Activated CD4-positive, alpha-beta memory T cell treated with anti-CD3 and anti-CD28 coated beads, Interleukin-2, amount 10 ng/mL, durations not matched to agents 7 days and 5 days (primary cell): ENCODE measurements at regions not wholly inside any gene's neighbourhood (a gene's known extent, or its start where the extent isn't known, plus 50 kb on each side); places are given as distances from the start of the nearest gene placed in this dataset.

Source experiments
- CTCF ChIA-PET: fragments of 350-600 bp; sonication (Branson Sonifier 250); formaldehyde crosslinking; loops from one replicate; lab custom pipeline; 2021; ENCODE audit warnings: antibody characterized with exemption, inconsistent platforms; lab: Charles Lee
- POLR2A ChIA-PET: fragments of 350-600 bp; sonication (Branson Sonifier 250); formaldehyde crosslinking; loops from one replicate; lab custom pipeline; 2021; ENCODE audit warnings: antibody characterized with exemption; lab: Charles Lee
- DNase-seq: peaks from one replicate; pipeline ENCODE4 v3.0.0-alpha.2; 2020
- H3K27ac Mint-ChIP-seq: one replicate; pipeline ENCODE4 v1.8.0; 2021; ENCODE audit warnings: mild to moderate bottlenecking, mixed read lengths
- H3K27me3 Mint-ChIP-seq: one replicate; pipeline ENCODE4 v1.8.0; 2021; ENCODE audit warnings: mixed read lengths
- H3K36me3 Mint-ChIP-seq: one replicate; pipeline ENCODE4 v1.8.0; 2021; ENCODE audit warnings: low read depth, mixed read lengths
- H3K4me1 Mint-ChIP-seq: one replicate; pipeline ENCODE4 v1.8.0; 2021; ENCODE audit warnings: mixed read lengths
- H3K4me3 Mint-ChIP-seq: one replicate; pipeline ENCODE4 v1.8.0; 2021; ENCODE audit warnings: mild to moderate bottlenecking, mixed read lengths
- H3K9me3 Mint-ChIP-seq: one replicate; pipeline ENCODE4 v1.8.0; 2021; ENCODE audit warnings: mixed read lengths

- H3K27ac Mint-ChIP-seq, result no peak overlapping the region
- H3K27me3 Mint-ChIP-seq, result peaks cover 3% of the 10 kb centered on the region
- ChIA-PET POLR2A (no interaction called here), CTCF (no interaction called here)
- no peak for DNase-seq
- no peak overlapping the region for H3K4me3 Mint-ChIP-seq
- no peaks in the 10 kb centered on the region for H3K36me3 Mint-ChIP-seq
- no peaks in the 10 kb centered on the region for H3K9me3 Mint-ChIP-seq
- no peaks in the 10 kb centered on the region for H3K4me1 Mint-ChIP-seq
Observed at GRCh38 chr2:120498121-120498520, 152.2 kb downstream of the INHBB start.

GRCh38 chr2:120498576-120499394 is 152.8 kb downstream of the INHBB start:
- no peaks in the 10 kb centered on the region for H3K9me3 Mint-ChIP-seq
- no peaks in the 10 kb centered on the region for H3K36me3 Mint-ChIP-seq
- H3K4me3 Mint-ChIP-seq, result no peak overlapping the region
- peaks cover 2% of the 10 kb centered on the region for H3K27me3 Mint-ChIP-seq
- no peak for DNase-seq
- ChIA-PET CTCF (no interaction called here), POLR2A (no interaction called here)
- H3K4me1 Mint-ChIP-seq, result no peaks in the 10 kb centered on the region
- H3K27ac Mint-ChIP-seq, result no peak overlapping the region

GRCh38 chr2:120499784-120500495 is 154.0 kb downstream of the INHBB start:
- H3K27ac Mint-ChIP-seq, result no peak overlapping the region
- CTCF ChIA-PET, result no interaction called here

GRCh38 chr2:120501591-120501990 is 155.7 kb downstream of the INHBB start:
- Mint-ChIP-seq H3K4me1 (no peaks in the 10 kb centered on the region), H3K36me3 (no peaks in the 10 kb centered on the region), H3K27me3 (peaks cover 2% of the 10 kb centered on the region), H3K4me3 (no peak overlapping the region), H3K9me3 (no peaks in the 10 kb centered on the region), H3K27ac (no peak overlapping the region)
- CTCF ChIA-PET, result no interaction called here
- no peak for DNase-seq
- POLR2A ChIA-PET, result no interaction called here

More at GRCh38 chr2:120499784-120500495, 154.0 kb downstream of the INHBB start:
- Mint-ChIP-seq H3K9me3 (no peaks in the 10 kb centered on the region), H3K36me3 (no peaks in the 10 kb centered on the region), H3K27me3 (peaks cover 2% of the 10 kb centered on the region), H3K4me1 (no peaks in the 10 kb centered on the region), H3K4me3 (no peak overlapping the region)
- DNase-seq, result no peak
- POLR2A ChIA-PET, result no interaction called here

- no peaks in the 10 kb centered on the region for H3K4me1 Mint-ChIP-seq
- ChIA-PET CTCF (no interaction called here), POLR2A (no interaction called here)
- no peaks in the 10 kb centered on the region for H3K36me3 Mint-ChIP-seq
- H3K27ac Mint-ChIP-seq, result no peak overlapping the region
- no peak overlapping the region for H3K4me3 Mint-ChIP-seq
- no peak for DNase-seq
- H3K27me3 Mint-ChIP-seq, result peaks cover 2% of the 10 kb centered on the region
- no peaks in the 10 kb centered on the region for H3K9me3 Mint-ChIP-seq
Observed at GRCh38 chr2:120502357-120502756, 156.4 kb downstream of the INHBB start.

GRCh38 chr2:120502761-120503160 is 156.8 kb downstream of the INHBB start:
- CTCF ChIA-PET, result no interaction called here
- Mint-ChIP-seq H3K9me3 (no peaks in the 10 kb centered on the region), H3K36me3 (no peaks in the 10 kb centered on the region), H3K27me3 (peaks cover 2% of the 10 kb centered on the region), H3K27ac (no peak overlapping the region), H3K4me3 (no peak overlapping the region), H3K4me1 (no peaks in the 10 kb centered on the region)
- POLR2A ChIA-PET, result no interaction called here
- no peak for DNase-seq

DNA sequence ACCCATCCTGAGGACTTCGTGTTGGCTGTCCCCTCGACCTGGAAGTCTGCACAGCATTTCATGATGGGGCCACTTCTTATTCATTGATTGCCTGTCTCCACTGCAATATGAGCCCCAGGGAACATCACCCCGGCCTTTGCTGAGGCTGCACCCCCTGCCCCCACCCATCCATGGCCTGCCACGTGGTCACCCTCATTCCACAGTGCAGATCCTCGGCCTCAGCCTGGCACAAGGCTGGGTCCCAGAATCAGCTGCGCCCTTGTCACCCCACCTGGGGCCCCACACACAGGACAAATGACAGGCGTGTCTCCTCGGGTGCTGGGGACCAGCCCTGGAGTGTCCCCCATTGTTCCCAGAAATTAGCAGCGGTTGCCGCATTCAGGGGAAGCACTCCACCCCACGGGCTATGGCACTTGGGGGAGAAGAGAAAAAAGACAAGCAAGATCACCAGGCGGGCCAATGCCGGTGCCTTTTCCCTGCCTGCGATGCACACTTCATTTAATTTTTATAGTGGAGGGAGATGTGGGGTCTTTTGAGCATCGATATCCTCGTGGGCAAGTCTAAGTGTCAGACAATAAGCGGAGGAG is 157.4 kb downstream of the INHBB start:
- POLR2A ChIA-PET, result no interaction called here
- no peaks in the 10 kb centered on the region for H3K36me3 Mint-ChIP-seq
- CTCF ChIA-PET, result no interaction called here
- H3K9me3 Mint-ChIP-seq, result no peaks in the 10 kb centered on the region
- H3K27me3 Mint-ChIP-seq, result no peaks in the 10 kb centered on the region
- H3K4me1 Mint-ChIP-seq, result no peaks in the 10 kb centered on the region
- H3K27ac Mint-ChIP-seq, result no peak overlapping the region
- no peak overlapping the region for H3K4me3 Mint-ChIP-seq
- no peak for DNase-seq

DNA sequence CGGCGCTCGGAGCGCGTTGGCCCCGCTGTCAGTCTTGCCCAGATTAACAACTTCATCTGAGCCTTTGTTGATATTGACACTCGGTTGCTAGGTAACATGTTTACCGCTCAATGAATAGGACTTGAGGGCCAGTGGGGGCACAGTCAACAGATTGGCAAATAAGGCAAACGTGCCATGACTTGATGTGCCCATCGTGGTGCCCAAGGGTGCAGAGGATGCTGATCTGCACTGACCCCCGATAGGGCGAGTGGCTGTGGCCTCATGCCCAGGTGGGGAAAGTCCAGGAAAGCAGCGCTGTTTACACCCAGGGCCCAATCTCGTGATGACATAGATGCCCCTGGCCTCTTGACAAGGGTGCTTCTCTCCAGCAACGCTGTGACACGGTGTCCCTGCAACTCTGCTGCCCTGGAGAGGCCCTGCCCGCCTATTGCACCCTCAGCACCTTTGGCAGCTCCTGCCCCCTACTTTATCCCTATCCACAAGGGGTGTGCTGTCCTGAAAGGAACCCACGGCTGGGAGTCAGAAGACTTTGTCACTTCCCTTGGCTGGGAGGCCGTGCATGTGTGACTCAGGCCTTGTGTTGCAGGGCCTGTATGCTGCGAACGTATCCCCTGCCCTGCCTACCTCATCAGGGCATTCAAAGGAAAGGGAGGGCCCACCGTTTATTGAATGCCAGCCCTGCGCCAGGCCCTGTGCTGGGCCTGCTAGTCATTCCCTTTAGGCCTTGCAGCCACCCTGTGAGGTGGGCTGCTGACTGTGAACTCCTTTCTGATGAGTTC is 158.0 kb downstream of the INHBB start:
- H3K4me1 Mint-ChIP-seq, result no peaks in the 10 kb centered on the region
- H3K27me3 Mint-ChIP-seq, result no peaks in the 10 kb centered on the region
- H3K4me3 Mint-ChIP-seq, result no peak overlapping the region
- H3K9me3 Mint-ChIP-seq, result no peaks in the 10 kb centered on the region
- no peak overlapping the region for H3K27ac Mint-ChIP-seq
- no peaks in the 10 kb centered on the region for H3K36me3 Mint-ChIP-seq
- no peak for DNase-seq
- CTCF ChIA-PET, result no interaction called here
- POLR2A ChIA-PET, result no interaction called here

DNA sequence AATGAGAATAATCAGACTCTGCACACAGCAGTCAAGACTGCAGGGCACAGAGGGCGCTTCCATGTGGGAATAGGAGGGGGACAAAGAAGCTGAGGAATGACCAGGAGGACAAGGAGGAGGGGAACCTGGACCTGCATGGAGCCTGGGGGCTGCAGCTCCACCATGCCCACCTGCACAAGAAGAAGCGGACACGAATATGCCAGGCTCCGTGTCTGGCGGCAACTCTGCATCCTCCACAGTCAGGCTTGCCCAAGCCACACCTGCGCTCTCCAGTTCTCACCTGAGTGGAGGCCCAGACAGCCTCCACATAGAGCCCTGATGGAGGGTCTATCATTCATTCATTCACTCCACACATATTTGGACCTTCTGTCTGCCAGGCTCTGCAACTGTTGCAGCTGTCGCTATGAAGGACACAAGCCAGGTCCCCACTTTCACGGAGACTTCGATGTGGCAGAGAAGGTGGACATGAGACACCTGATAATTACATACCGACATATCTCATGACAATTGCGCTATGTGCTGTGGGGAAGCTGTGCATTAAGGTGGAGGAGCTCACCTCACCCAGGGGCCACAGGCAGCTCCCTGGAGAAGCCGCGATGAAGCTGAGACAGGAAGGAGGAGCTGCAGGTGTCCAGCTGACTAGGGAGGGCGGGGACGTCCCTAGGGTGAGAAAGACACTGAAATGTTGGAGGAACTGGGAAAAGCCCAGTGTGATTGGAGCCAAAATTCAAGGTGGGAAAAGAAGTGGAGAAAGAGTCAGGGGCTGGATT is 159.2 kb downstream of the INHBB start:
- H3K4me1 Mint-ChIP-seq, result no peaks in the 10 kb centered on the region
- no peak overlapping the region for H3K4me3 Mint-ChIP-seq
- H3K36me3 Mint-ChIP-seq, result no peaks in the 10 kb centered on the region
- no peak overlapping the region for H3K27ac Mint-ChIP-seq
- ChIA-PET CTCF (no interaction called here), POLR2A (no interaction called here)
- H3K27me3 Mint-ChIP-seq, result no peaks in the 10 kb centered on the region
- H3K9me3 Mint-ChIP-seq, result no peaks in the 10 kb centered on the region
- DNase-seq, result no peak

GRCh38 chr2:120508567-120509041 is 162.7 kb downstream of the INHBB start:
- Mint-ChIP-seq H3K4me3 (no peak overlapping the region), H3K36me3 (no peaks in the 10 kb centered on the region), H3K4me1 (no peaks in the 10 kb centered on the region), H3K9me3 (no peaks in the 10 kb centered on the region), H3K27me3 (no peaks in the 10 kb centered on the region), H3K27ac (no peak overlapping the region)
- no peak for DNase-seq
- CTCF ChIA-PET, result no interaction called here
- POLR2A ChIA-PET, result no interaction called here

GRCh38 chr2:120509213-120509815 is 163.4 kb downstream of the INHBB start:
- ChIA-PET CTCF (no interaction called here), POLR2A (no interaction called here)
- Mint-ChIP-seq H3K27ac (no peak overlapping the region), H3K4me1 (no peaks in the 10 kb centered on the region), H3K36me3 (no peaks in the 10 kb centered on the region), H3K27me3 (no peaks in the 10 kb centered on the region), H3K4me3 (no peak overlapping the region), H3K9me3 (no peaks in the 10 kb centered on the region)
- DNase-seq, result no peak

DNA sequence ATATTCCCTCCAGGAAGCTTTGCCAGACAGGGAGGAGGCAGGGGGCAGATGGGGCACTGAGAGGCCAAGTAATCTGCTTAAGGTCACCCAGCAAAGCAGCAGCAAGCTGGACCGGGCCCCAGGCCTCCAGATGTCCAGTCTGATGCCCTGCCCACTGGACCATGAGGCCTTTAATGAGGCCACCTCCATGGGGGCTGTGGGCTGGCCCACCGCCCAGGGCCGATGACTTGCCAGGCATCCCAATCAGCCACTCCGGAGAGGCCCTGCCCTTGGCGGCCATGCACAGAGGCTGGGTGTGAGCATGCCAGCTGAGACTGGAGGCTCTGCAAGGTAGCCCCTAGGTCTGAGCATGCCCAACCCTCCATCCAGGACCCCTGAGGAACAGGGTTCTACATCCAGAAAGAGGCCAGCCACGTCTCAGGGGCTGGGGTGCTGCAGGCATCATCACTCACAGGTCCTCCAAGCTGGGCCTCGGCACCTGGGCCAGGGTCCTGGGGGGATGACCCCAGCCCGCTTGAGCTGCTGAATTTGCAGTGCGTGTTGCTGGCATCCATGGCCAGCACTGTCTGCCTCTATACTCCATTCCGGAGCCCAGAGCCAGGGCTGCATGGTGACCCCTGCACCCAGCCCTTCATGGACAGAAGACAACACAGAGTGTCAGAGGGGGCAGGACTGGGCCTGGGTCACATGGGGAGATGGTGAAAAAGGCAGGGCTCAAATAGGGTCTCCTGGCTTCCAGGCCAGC is 164.2 kb downstream of the INHBB start:
- Mint-ChIP-seq H3K4me3 (no peak overlapping the region), H3K27me3 (no peaks in the 10 kb centered on the region), H3K27ac (no peak overlapping the region), H3K36me3 (no peaks in the 10 kb centered on the region), H3K9me3 (no peaks in the 10 kb centered on the region), H3K4me1 (no peaks in the 10 kb centered on the region)
- no peak for DNase-seq
- ChIA-PET CTCF (no interaction called here), POLR2A (no interaction called here)
